ENCODE measurements at regions not wholly inside any gene's neighbourhood (a gene's known extent, or its start where the extent isn't known, plus 50 kb on each side); places are given as distances from the start of the nearest gene placed in this dataset.

GRCh38 chr3:74539876-74540275 lies 74.6 kb downstream of the CNTN3 start:
- Mint-ChIP-seq H3K27me3 (no peaks in the 10 kb centered on the region), H3K36me3 (no peaks in the 10 kb centered on the region), H3K9me3 (peaks cover 14 to 25% (median 16%) of the 10 kb centered on the region in 3 donors), H3K4me3 (no peak overlapping the region), H3K4me1 (no peaks in the 10 kb centered on the region), H3K27ac (no peak overlapping the region)
- Histone ChIP-seq H3K27me3 (replicated peaks in 1 of 2; ENCODE audit: control insufficient read depth in 2 of 2, extremely low read depth in 1 of 2, insufficient read depth in 2 of 2, low read length in 1 of 2) (no peaks in the 10 kb centered on the region), H3K27ac (ENCODE audit: low read length) (no peak overlapping the region), H3K9me3 (no peaks in the 10 kb centered on the region), H3K36me3 (ENCODE audit: control insufficient read depth in 2 of 2, extremely low read depth in 1 of 2, insufficient read depth in 1 of 2, low read length in 1 of 2) (no peaks in the 10 kb centered on the region), H3K4me1 (ENCODE audit: control insufficient read depth in 1 of 2, extremely low read depth in 1 of 2, insufficient read depth in 2 of 2, low read length in 2 of 2) (no peaks in the 10 kb centered on the region), H3K4me3 (ENCODE audit: control insufficient read depth in 1 of 2, extremely low read depth in 1 of 2, low read length in 1 of 2) (no peak overlapping the region)
- POLR2A ChIA-PET: no interaction called here
- 100% methylated on average over 1 of the region's 3 CpGs for WGBS (ENCODE audit: insufficient coverage)
- CTCF ChIA-PET: no interaction called here
- ATAC-seq (replicated peaks in 1 of 4) (no peak), DNase-seq (no peak)

GRCh38 chr3:74538669-74539068 lies 75.8 kb downstream of the CNTN3 start:
- Histone ChIP-seq H3K9me3 (no peaks in the 10 kb centered on the region), H3K4me3 (ENCODE audit: control insufficient read depth in 1 of 2, extremely low read depth in 1 of 2, low read length in 1 of 2) (no peak overlapping the region), H3K36me3 (ENCODE audit: control insufficient read depth in 2 of 2, extremely low read depth in 1 of 2, insufficient read depth in 1 of 2, low read length in 1 of 2) (no peaks in the 10 kb centered on the region), H3K4me1 (ENCODE audit: control insufficient read depth in 1 of 2, extremely low read depth in 1 of 2, insufficient read depth in 2 of 2, low read length in 2 of 2) (no peaks in the 10 kb centered on the region), H3K27me3 (replicated peaks in 1 of 2; ENCODE audit: control insufficient read depth in 2 of 2, extremely low read depth in 1 of 2, insufficient read depth in 2 of 2, low read length in 1 of 2) (no peaks in the 10 kb centered on the region), H3K27ac (ENCODE audit: low read length) (no peak overlapping the region)
- DNase-seq: no peak
- H3K27me3 Mint-ChIP-seq: no peaks in the 10 kb centered on the region
- ChIA-PET POLR2A (no interaction called here), CTCF (no interaction called here)
- no peak overlapping the region for H3K4me3 Mint-ChIP-seq
- no CpG with 5 or more reads among the region's 1 CpG for WGBS (ENCODE audit: insufficient coverage)
- peaks cover 12 to 17% (median 16%) of the 10 kb centered on the region in 3 donors for H3K9me3 Mint-ChIP-seq
- no peaks in the 10 kb centered on the region for H3K4me1 Mint-ChIP-seq
- H3K36me3 Mint-ChIP-seq: no peaks in the 10 kb centered on the region
- ATAC-seq (replicated peaks in 1 of 4): no peak
- no peak overlapping the region for H3K27ac Mint-ChIP-seq

GRCh38 chr3:74537857-74538256 lies 76.6 kb downstream of the CNTN3 start:
- WGBS (ENCODE audit: insufficient coverage): no CpG with 5 or more reads among the region's 2 CpGs
- no peaks in the 10 kb centered on the region for H3K4me1 Mint-ChIP-seq
- no peaks in the 10 kb centered on the region for H3K9me3 ChIP-seq
- no peaks in the 10 kb centered on the region for H3K36me3 Mint-ChIP-seq
- no peaks in the 10 kb centered on the region for H3K4me1 ChIP-seq (ENCODE audit: control insufficient read depth in 1 of 2, extremely low read depth in 1 of 2, insufficient read depth in 2 of 2, low read length in 2 of 2)
- ChIA-PET POLR2A (interaction anchor here in 1 of 2 donors (0.6 kb wide), 1 partner anchor 46 kb away, joined by 3 read pairs; no protein-coding TSS in a partner anchor), CTCF (no interaction called here)
- no peak for ATAC-seq (replicated peaks in 1 of 4)
- H3K4me3 ChIP-seq (ENCODE audit: control insufficient read depth in 1 of 2, extremely low read depth in 1 of 2, low read length in 1 of 2): no peak overlapping the region
- DNase-seq: no peak
- H3K36me3 ChIP-seq (ENCODE audit: control insufficient read depth in 2 of 2, extremely low read depth in 1 of 2, insufficient read depth in 1 of 2, low read length in 1 of 2): no peaks in the 10 kb centered on the region
- H3K9me3 Mint-ChIP-seq: peaks cover 12 to 16% (median 15%) of the 10 kb centered on the region in 3 donors
- H3K27ac ChIP-seq (ENCODE audit: low read length): no peak overlapping the region
- H3K27me3 Mint-ChIP-seq: no peaks in the 10 kb centered on the region
- no peaks in the 10 kb centered on the region for H3K27me3 ChIP-seq (replicated peaks in 1 of 2; ENCODE audit: control insufficient read depth in 2 of 2, extremely low read depth in 1 of 2, insufficient read depth in 2 of 2, low read length in 1 of 2)
- no peak overlapping the region for H3K27ac Mint-ChIP-seq
- H3K4me3 Mint-ChIP-seq: no peak overlapping the region

GRCh38 chr3:74537164-74537563 lies 77.3 kb downstream of the CNTN3 start:
- Histone ChIP-seq H3K36me3 (ENCODE audit: control insufficient read depth in 2 of 2, extremely low read depth in 1 of 2, insufficient read depth in 1 of 2, low read length in 1 of 2) (no peaks in the 10 kb centered on the region), H3K27ac (ENCODE audit: low read length) (no peak overlapping the region), H3K4me1 (ENCODE audit: control insufficient read depth in 1 of 2, extremely low read depth in 1 of 2, insufficient read depth in 2 of 2, low read length in 2 of 2) (no peaks in the 10 kb centered on the region), H3K4me3 (ENCODE audit: control insufficient read depth in 1 of 2, extremely low read depth in 1 of 2, low read length in 1 of 2) (no peak overlapping the region), H3K27me3 (replicated peaks in 1 of 2; ENCODE audit: control insufficient read depth in 2 of 2, extremely low read depth in 1 of 2, insufficient read depth in 2 of 2, low read length in 1 of 2) (no peaks in the 10 kb centered on the region), H3K9me3 (no peaks in the 10 kb centered on the region)
- DNase-seq: no peak
- no peaks in the 10 kb centered on the region for H3K27me3 Mint-ChIP-seq
- no peak for ATAC-seq (replicated peaks in 1 of 4)
- no peaks in the 10 kb centered on the region for H3K4me1 Mint-ChIP-seq
- H3K27ac Mint-ChIP-seq: no peak overlapping the region
- no peak overlapping the region for H3K4me3 Mint-ChIP-seq
- WGBS (ENCODE audit: insufficient coverage): no CpG with 5 or more reads among the region's 4 CpGs
- H3K9me3 Mint-ChIP-seq: peaks cover 12 to 19% (median 18%) of the 10 kb centered on the region in 3 donors
- ChIA-PET POLR2A (no interaction called here), CTCF (no interaction called here)
- H3K36me3 Mint-ChIP-seq: no peaks in the 10 kb centered on the region

GRCh38 chr3:74535281-74535680 lies 79.2 kb downstream of the CNTN3 start:
- H3K27ac Mint-ChIP-seq: no peak overlapping the region
- H3K27me3 Mint-ChIP-seq: no peaks in the 10 kb centered on the region
- H3K4me3 ChIP-seq (ENCODE audit: control insufficient read depth in 1 of 2, extremely low read depth in 1 of 2, low read length in 1 of 2): no peak overlapping the region
- no peaks in the 10 kb centered on the region for H3K36me3 Mint-ChIP-seq
- 100% methylated on average over 1 of the region's 3 CpGs for WGBS (ENCODE audit: insufficient coverage)
- H3K27me3 ChIP-seq (replicated peaks in 1 of 2; ENCODE audit: control insufficient read depth in 2 of 2, extremely low read depth in 1 of 2, insufficient read depth in 2 of 2, low read length in 1 of 2): no peaks in the 10 kb centered on the region
- H3K9me3 ChIP-seq: no peaks in the 10 kb centered on the region
- POLR2A ChIA-PET: no interaction called here
- no peak overlapping the region for H3K4me3 Mint-ChIP-seq
- ATAC-seq (replicated peaks in 1 of 4): no peak
- H3K27ac ChIP-seq (ENCODE audit: low read length): no peak overlapping the region
- CTCF ChIA-PET: no interaction called here
- no peaks in the 10 kb centered on the region for H3K36me3 ChIP-seq (ENCODE audit: control insufficient read depth in 2 of 2, extremely low read depth in 1 of 2, insufficient read depth in 1 of 2, low read length in 1 of 2)
- DNase-seq: no peak
- H3K4me1 ChIP-seq (ENCODE audit: control insufficient read depth in 1 of 2, extremely low read depth in 1 of 2, insufficient read depth in 2 of 2, low read length in 2 of 2): no peaks in the 10 kb centered on the region
- H3K9me3 Mint-ChIP-seq: peaks cover 24 to 29% (median 26%) of the 10 kb centered on the region in 3 donors
- no peaks in the 10 kb centered on the region for H3K4me1 Mint-ChIP-seq

- Mint-ChIP-seq H3K27me3 (no peaks in the 10 kb centered on the region), H3K36me3 (no peaks in the 10 kb centered on the region), H3K4me1 (no peaks in the 10 kb centered on the region), H3K27ac (no peak overlapping the region), H3K9me3 (peaks cover 21 to 29% (median 23%) of the 10 kb centered on the region in 3 donors), H3K4me3 (no peak overlapping the region)
- Histone ChIP-seq H3K4me1 (ENCODE audit: control insufficient read depth in 1 of 2, extremely low read depth in 1 of 2, insufficient read depth in 2 of 2, low read length in 2 of 2) (no peaks in the 10 kb centered on the region), H3K27ac (ENCODE audit: low read length) (no peak overlapping the region), H3K9me3 (no peaks in the 10 kb centered on the region), H3K27me3 (replicated peaks in 1 of 2; ENCODE audit: control insufficient read depth in 2 of 2, extremely low read depth in 1 of 2, insufficient read depth in 2 of 2, low read length in 1 of 2) (no peaks in the 10 kb centered on the region), H3K36me3 (ENCODE audit: control insufficient read depth in 2 of 2, extremely low read depth in 1 of 2, insufficient read depth in 1 of 2, low read length in 1 of 2) (no peaks in the 10 kb centered on the region), H3K4me3 (ENCODE audit: control insufficient read depth in 1 of 2, extremely low read depth in 1 of 2, low read length in 1 of 2) (no peak overlapping the region)
- WGBS (ENCODE audit: insufficient coverage): no CpG with 5 or more reads among the region's 2 CpGs
- ATAC-seq (replicated peaks in 1 of 4) (no peak), DNase-seq (no peak)
- POLR2A ChIA-PET: no interaction called here
- CTCF ChIA-PET: no interaction called here
These were observed 79.8 kb downstream of the CNTN3 start for GRCh38 chr3:74534611-74535010.

- H3K36me3 ChIP-seq (ENCODE audit: control insufficient read depth in 2 of 2, extremely low read depth in 1 of 2, insufficient read depth in 1 of 2, low read length in 1 of 2): no peaks in the 10 kb centered on the region
- ATAC-seq (replicated peaks in 1 of 4) (no peak), DNase-seq (no peak)
- Mint-ChIP-seq H3K36me3 (no peaks in the 10 kb centered on the region), H3K4me3 (no peak overlapping the region), H3K9me3 (peaks cover 17 to 21% (median 19%) of the 10 kb centered on the region in 3 donors), H3K4me1 (no peaks in the 10 kb centered on the region), H3K27me3 (no peaks in the 10 kb centered on the region), H3K27ac (no peak overlapping the region)
- no peaks in the 10 kb centered on the region for H3K27me3 ChIP-seq (replicated peaks in 1 of 2; ENCODE audit: control insufficient read depth in 2 of 2, extremely low read depth in 1 of 2, insufficient read depth in 2 of 2, low read length in 1 of 2)
- ChIA-PET POLR2A (no interaction called here), CTCF (no interaction called here)
- H3K4me3 ChIP-seq (ENCODE audit: control insufficient read depth in 1 of 2, extremely low read depth in 1 of 2, low read length in 1 of 2): no peak overlapping the region
- H3K9me3 ChIP-seq: no peaks in the 10 kb centered on the region
- no peaks in the 10 kb centered on the region for H3K4me1 ChIP-seq (ENCODE audit: control insufficient read depth in 1 of 2, extremely low read depth in 1 of 2, insufficient read depth in 2 of 2, low read length in 2 of 2)
- H3K27ac ChIP-seq (ENCODE audit: low read length): no peak overlapping the region
- WGBS (ENCODE audit: insufficient coverage): no CpG with 5 or more reads among the region's 4 CpGs
These were observed 82.0 kb downstream of the CNTN3 start for GRCh38 chr3:74532446-74532845.
